AG09319 (cell line): ENCODE measurements at regions not wholly inside any gene's neighbourhood (a gene's known extent, or its start where the extent isn't known, plus 50 kb on each side); places are given as distances from the start of the nearest gene placed in this dataset.

Experiments
- DNase-seq: peaks from one replicate; pipeline ENCODE4 v3.0.0-alpha.2; 2010; ENCODE audit warnings: low read depth; ENCODE audit errors: extremely low read depth
- TF ChIP-seq, protein P1 (sequence below): IDR thresholded peaks from 2 replicates; pipeline ENCODE4 v1.5.1; 2011; ENCODE audit warnings: low read depth, mild to moderate bottlenecking, inconsistent platforms, low read length, moderate library complexity

GRCh38 chr16:72474501-72475123, 302.7 kb upstream of the PMFBP1 start:
- TF ChIP-seq, protein P1, sequence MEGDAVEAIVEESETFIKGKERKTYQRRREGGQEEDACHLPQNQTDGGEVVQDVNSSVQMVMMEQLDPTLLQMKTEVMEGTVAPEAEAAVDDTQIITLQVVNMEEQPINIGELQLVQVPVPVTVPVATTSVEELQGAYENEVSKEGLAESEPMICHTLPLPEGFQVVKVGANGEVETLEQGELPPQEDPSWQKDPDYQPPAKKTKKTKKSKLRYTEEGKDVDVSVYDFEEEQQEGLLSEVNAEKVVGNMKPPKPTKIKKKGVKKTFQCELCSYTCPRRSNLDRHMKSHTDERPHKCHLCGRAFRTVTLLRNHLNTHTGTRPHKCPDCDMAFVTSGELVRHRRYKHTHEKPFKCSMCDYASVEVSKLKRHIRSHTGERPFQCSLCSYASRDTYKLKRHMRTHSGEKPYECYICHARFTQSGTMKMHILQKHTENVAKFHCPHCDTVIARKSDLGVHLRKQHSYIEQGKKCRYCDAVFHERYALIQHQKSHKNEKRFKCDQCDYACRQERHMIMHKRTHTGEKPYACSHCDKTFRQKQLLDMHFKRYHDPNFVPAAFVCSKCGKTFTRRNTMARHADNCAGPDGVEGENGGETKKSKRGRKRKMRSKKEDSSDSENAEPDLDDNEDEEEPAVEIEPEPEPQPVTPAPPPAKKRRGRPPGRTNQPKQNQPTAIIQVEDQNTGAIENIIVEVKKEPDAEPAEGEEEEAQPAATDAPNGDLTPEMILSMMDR = no peak
- DNase-seq = no peak

DNA sequence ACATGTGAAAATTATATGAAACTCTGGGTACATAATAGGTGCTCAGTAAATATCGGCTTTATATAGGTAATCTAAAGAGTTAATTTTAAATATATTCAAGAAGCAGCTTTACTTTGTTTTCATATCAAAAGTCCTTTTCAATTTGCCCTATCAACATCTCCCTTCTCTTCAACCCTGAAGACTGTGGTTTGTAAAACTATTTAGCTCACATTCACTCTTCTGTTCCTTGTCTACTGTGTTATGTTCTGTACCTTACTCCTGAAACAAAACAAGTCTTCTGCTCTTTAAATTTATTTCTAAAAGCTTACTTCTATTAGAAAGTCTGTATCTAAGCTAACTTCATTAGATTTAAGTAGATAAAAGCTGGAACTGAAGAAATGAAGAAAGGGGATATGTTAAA, 301.7 kb upstream of the PMFBP1 start:
- TF ChIP-seq, protein P1 = no peak
- DNase-seq = no peak

DNA sequence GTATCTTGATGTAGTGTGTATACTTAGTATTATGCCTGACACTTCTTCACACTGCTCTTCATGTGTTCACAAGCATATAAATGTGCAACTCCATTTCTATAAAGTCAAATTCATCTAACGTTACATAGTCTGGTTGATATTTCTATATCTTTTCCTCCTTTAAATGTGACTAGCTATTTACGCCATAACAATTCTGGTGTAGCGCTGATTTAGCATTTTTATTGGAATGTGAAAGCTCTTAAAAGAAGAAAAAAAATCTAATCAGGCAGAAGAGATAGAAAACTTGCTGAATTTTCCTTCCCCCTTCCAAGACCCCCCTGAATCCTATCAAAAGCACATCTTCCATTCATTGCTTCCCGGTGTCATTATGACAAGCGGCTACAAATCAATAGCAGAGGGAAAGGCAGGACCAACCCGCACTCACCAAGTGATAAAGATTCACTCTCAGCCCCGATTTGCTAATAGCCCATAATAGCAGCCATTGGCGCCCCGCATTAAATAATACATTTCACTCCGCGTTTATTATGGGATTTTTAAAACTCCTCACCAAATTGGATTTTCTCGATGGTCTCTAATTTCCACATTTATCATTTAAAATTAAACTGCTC, 299.5 kb upstream of the PMFBP1 start:
- TF ChIP-seq, protein P1 = no peak
- no peak for DNase-seq

DNA sequence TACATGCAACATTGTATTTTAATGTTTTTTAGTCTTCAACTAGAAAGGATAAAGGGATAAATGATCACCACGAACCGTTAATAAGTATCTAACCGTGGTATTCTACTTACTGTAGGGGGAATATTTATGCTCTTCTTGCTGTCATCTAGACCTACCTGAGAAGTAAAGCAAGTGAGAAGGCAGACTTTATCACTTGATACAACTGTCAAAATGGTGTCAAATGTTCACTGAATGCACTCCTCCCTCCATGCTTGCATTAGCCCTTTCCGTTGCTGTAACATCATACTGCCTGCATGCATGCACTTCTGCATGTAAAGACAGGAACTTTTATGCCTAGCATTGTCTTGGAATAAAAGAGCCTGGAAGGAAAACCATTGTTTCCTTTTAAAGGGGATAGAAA, 298.6 kb upstream of the PMFBP1 start:
- no peak for DNase-seq
- TF ChIP-seq, protein P1 = no peak

DNA sequence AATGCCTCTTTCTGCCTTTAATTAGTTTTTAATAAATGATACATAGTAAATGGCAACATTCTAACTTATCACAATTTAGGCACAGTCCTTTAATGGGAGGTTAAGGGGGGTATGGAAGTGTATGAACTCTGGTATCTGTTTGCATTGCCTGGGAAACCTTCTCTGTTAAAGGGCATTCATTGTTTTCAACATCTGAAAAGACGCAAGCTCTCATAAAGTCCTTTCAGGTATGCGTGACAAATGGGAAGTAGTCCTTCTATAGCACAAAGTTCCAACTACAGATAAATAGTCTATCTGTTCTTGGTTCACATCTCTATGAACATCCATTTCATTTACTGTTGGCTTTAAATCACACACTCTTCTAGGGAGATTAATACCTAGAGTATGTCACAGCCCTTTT, 298.0 kb upstream of the PMFBP1 start:
- TF ChIP-seq, protein P1 = no peak
- no peak for DNase-seq

DNA sequence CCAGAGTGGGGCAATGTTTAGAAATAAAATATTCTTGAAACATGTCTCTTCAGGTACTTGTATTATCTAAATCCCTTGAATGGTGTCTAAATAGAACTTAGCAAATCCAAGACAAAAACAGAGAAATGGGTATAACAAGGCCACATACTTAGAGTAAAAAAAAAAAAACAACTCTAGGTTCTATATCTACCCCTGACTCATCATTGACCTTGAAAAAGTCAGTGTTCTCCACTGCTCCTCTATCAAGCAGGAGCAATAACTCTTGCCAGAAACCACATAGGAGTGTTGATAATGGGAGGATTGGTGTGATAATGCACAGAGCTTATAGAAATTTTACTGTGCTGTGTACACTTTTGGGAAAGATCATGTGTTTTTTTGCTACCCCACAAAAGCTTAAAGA, 296.6 kb upstream of the PMFBP1 start:
- TF ChIP-seq, protein P1 = no peak
- DNase-seq = no peak

GRCh38 chr16:72467157-72467759, 295.3 kb upstream of the PMFBP1 start:
- DNase-seq = peak; percentile 22

More at GRCh38 chr16:72467157-72467759, 295.3 kb upstream of the PMFBP1 start:
- TF ChIP-seq, protein P1 = peak; percentile 74
